Gastrocnemius medialis (tissue), 4 donors: ENCODE measurements at regions not wholly inside any gene's neighbourhood (a gene's known extent, or its start where the extent isn't known, plus 50 kb on each side); places are given as distances from the start of the nearest gene placed in this dataset.

ENCODE experiments used
- ATAC-seq, 2 donors: fragments of 150-250 bp; one replicate each; pipeline ENCODE4 v1.9.1; 2016
- DNase-seq, 2 donors: peaks; one replicate each; pipeline ENCODE4 v3.0.0-alpha.2; 2019
- H3K27ac ChIP-seq, 4 donors: fragments of 200-600 bp; sonication (generic); 1 replicate in 1 of 4; 2 replicates in 3 of 4; pipeline ENCODE4 v1.5.1; 2016 to 2018; ENCODE audit warnings: mild to moderate bottlenecking in 2 of 4, moderate library complexity in 1 of 4
- H3K27me3 ChIP-seq, 3 donors: fragments of 200-600 bp; sonication (generic) in 2 of 3; 1 replicate in 1 of 3; 2 replicates in 2 of 3; pipeline versions ENCODE4 v1.5.1 to v1.6.0; 2016 to 2019; ENCODE audit warnings: mild to moderate bottlenecking in 1 of 3, moderate library complexity in 1 of 3
- H3K36me3 ChIP-seq, 2 donors: fragments of 200-600 bp; sonication (generic) in 1 of 2; one replicate each; pipeline ENCODE4 v1.5.1; 2017 to 2018
- H3K4me1 ChIP-seq, 2 donors: fragments of 200-600 bp; sonication (generic) in 1 of 2; one replicate each; pipeline ENCODE4 v1.5.1; 2016 to 2017; ENCODE audit warnings: mild to moderate bottlenecking in 2 of 2
- H3K4me3 ChIP-seq, 4 donors: fragments of 200-600 bp; sonication (generic) in 3 of 4; 1 replicate in 1 of 4; 2 replicates in 3 of 4; pipeline ENCODE4 v1.5.1; 2016 to 2019; ENCODE audit warnings: mild to moderate bottlenecking in 2 of 4
- H3K9me3 ChIP-seq, 3 donors: fragments of 200-600 bp; sonication (generic) in 2 of 3; 1 replicate in 1 of 3; 2 replicates in 2 of 3; pipeline ENCODE4 v1.5.1; 2016 to 2019
- POLR2A ChIP-seq, 2 donors: fragments of 450-650 bp; IDR thresholded peaks; one replicate each; pipeline ENCODE4 v1.6.1; 2017; ENCODE audit warnings: antibody characterized with exemption in 2 of 2, mild to moderate bottlenecking in 2 of 2, moderate library complexity in 2 of 2
- in situ Hi-C, 4 donors: fragments of 200-750 bp; cut with MboI; loops; one replicate each; pipeline versions ENCODE4 v1.15.0 to v1.8.0; 2017; ENCODE audit warnings: low sequenced_read_pairs in 4 of 4
- intact Hi-C: fragments of 100-400 bp; cut with DNase I; formaldehyde crosslinking; loops from one replicate; pipeline ENCODE4 v1.15.1; 2023; ENCODE audit warnings: low total_unique reads
- TF ChIP-seq, protein P1 (sequence below), 5 experiments: fragments of 450-650 bp in 3 of 5; fragments of 200-600 bp in 2 of 5; sonication (generic) in 2 of 5; IDR thresholded peaks in 4 of 5; conservative IDR thresholded peaks in 1 of 5; 1 replicate in 4 of 5; 2 replicates in 1 of 5; pipeline ENCODE4 v1.5.1; 2016 to 2019; ENCODE audit warnings: antibody characterized with exemption in 5 of 5, mild to moderate bottlenecking in 3 of 5, moderate library complexity in 3 of 5

DNA sequence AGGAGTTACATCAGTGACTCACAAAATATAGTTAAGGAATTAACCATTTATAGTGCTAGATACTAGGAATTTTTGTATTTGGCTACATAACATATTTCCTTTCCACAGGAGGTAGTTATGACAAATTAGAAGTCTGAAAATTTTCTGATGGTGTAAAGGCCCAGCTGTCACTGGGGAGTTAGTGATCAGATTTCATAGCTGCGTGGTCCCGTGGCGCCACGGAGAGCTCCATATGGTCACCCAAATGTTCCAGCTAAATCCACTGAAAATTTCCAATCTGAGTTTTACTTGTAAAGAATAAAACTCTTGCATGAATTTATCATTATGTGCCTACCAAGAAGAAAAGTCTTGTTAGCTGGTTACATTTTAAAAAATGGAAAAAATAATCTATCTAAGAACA is 368.9 kb upstream of the PLSCR5 start:
- in situ Hi-C loops = no loop called here
- ATAC-seq = no peak
- Histone ChIP-seq H3K36me3 (no peaks in the 10 kb centered on the region), H3K9me3 (no peaks in the 10 kb centered on the region), H3K27me3 (no peaks in the 10 kb centered on the region), H3K27ac (no peak overlapping the region), H3K4me1 (no peaks in the 10 kb centered on the region), H3K4me3 (no peak overlapping the region)
- TF ChIP-seq POLR2A (IDR thresholded peaks at IDR 0.05) = no peak
- TF ChIP-seq, protein P1, sequence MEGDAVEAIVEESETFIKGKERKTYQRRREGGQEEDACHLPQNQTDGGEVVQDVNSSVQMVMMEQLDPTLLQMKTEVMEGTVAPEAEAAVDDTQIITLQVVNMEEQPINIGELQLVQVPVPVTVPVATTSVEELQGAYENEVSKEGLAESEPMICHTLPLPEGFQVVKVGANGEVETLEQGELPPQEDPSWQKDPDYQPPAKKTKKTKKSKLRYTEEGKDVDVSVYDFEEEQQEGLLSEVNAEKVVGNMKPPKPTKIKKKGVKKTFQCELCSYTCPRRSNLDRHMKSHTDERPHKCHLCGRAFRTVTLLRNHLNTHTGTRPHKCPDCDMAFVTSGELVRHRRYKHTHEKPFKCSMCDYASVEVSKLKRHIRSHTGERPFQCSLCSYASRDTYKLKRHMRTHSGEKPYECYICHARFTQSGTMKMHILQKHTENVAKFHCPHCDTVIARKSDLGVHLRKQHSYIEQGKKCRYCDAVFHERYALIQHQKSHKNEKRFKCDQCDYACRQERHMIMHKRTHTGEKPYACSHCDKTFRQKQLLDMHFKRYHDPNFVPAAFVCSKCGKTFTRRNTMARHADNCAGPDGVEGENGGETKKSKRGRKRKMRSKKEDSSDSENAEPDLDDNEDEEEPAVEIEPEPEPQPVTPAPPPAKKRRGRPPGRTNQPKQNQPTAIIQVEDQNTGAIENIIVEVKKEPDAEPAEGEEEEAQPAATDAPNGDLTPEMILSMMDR (IDR thresholded peaks at IDR 0.05 in 4 of 5, conservative IDR thresholded peaks at IDR 0.05 in 1 of 5) = no peak
- no peak for DNase-seq
- intact Hi-C loops = no loop called here

DNA sequence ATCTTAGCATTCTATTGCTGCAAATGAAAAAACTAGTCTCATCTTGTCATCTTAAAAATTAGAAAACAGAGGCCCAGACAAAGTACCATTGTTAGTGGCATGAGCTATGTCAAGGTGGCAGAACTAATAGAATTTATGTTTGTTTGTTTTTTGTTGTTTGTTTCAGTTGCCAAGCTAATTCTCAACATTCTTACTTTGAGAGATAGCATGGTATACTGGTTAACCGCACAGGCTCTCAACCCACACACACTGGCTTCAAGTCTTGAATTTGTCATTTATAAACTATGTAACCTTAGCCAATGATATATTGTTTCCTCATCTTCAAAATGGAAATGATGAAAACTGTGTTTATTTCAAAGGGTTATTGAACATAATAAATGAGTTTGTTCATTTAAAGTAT is 367.6 kb upstream of the PLSCR5 start:
- no peak for ATAC-seq
- intact Hi-C loops (no loop called here), in situ Hi-C loops (no loop called here)
- H3K27me3 ChIP-seq = no peaks in the 10 kb centered on the region
- H3K4me1 ChIP-seq = no peaks in the 10 kb centered on the region
- H3K4me3 ChIP-seq = no peak overlapping the region
- no peaks in the 10 kb centered on the region for H3K36me3 ChIP-seq
- no peak for DNase-seq
- no peak overlapping the region for H3K27ac ChIP-seq
- no peaks in the 10 kb centered on the region for H3K9me3 ChIP-seq
- no peak for TF ChIP-seq POLR2A (IDR thresholded peaks at IDR 0.05)
- TF ChIP-seq, protein P1 (IDR thresholded peaks at IDR 0.05 in 4 of 5, conservative IDR thresholded peaks at IDR 0.05 in 1 of 5) = no peak

DNA sequence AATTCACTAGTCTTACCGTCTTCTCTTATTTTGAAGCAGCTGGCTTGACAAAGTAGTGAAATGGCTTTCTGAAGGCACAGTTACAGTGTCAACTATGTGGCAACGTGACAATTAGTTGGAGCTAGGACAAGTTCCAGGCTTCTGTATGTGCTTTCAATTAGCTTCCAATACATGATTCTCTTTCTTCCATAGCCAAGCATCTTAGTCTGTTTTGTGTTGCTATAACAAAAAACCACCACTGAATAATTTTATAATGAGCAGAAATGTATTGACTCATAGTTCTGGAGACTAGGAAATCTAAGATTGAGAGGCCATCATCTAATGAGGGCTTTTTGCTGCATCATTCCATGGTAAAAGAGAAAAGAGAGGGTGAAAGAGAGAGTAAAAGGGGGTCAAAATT is 365.1 kb upstream of the PLSCR5 start:
- no peak for ATAC-seq
- in situ Hi-C loops (no loop called here), intact Hi-C loops (no loop called here)
- no peaks in the 10 kb centered on the region for H3K9me3 ChIP-seq
- no peaks in the 10 kb centered on the region for H3K27me3 ChIP-seq
- H3K4me1 ChIP-seq = no peaks in the 10 kb centered on the region
- no peak for TF ChIP-seq POLR2A (IDR thresholded peaks at IDR 0.05)
- TF ChIP-seq, protein P1 (IDR thresholded peaks at IDR 0.05 in 4 of 5, conservative IDR thresholded peaks at IDR 0.05 in 1 of 5) = no peak
- H3K27ac ChIP-seq = no peak overlapping the region
- H3K4me3 ChIP-seq = no peak overlapping the region
- no peaks in the 10 kb centered on the region for H3K36me3 ChIP-seq
- no peak for DNase-seq

DNA sequence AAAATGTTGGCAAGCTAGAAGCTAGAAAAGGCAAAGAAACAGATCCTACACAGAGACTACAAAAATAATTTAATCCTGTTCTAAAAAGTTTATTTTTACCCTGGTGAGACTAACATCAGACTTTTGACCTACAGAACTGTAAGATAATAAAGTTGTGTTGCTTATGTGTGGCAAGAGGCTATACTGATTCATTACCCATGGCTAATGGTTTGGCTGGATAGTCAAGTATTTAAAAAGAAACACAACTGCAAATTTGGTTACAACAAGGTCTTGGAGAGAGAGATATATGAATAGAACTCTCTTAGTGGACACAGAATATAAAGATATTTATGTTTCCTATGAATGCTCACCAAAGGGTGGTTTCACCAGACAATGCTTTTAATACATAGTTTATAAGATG is 364.2 kb upstream of the PLSCR5 start:
- no peak overlapping the region for H3K4me3 ChIP-seq
- DNase-seq (no peak), ATAC-seq (no peak)
- TF ChIP-seq, protein P1 (IDR thresholded peaks at IDR 0.05 in 4 of 5, conservative IDR thresholded peaks at IDR 0.05 in 1 of 5) = no peak
- no peak for TF ChIP-seq POLR2A (IDR thresholded peaks at IDR 0.05)
- intact Hi-C loops (no loop called here), in situ Hi-C loops (no loop called here)
- H3K27me3 ChIP-seq = no peaks in the 10 kb centered on the region
- no peaks in the 10 kb centered on the region for H3K4me1 ChIP-seq
- H3K27ac ChIP-seq = no peak overlapping the region
- no peaks in the 10 kb centered on the region for H3K36me3 ChIP-seq
- no peaks in the 10 kb centered on the region for H3K9me3 ChIP-seq

DNA sequence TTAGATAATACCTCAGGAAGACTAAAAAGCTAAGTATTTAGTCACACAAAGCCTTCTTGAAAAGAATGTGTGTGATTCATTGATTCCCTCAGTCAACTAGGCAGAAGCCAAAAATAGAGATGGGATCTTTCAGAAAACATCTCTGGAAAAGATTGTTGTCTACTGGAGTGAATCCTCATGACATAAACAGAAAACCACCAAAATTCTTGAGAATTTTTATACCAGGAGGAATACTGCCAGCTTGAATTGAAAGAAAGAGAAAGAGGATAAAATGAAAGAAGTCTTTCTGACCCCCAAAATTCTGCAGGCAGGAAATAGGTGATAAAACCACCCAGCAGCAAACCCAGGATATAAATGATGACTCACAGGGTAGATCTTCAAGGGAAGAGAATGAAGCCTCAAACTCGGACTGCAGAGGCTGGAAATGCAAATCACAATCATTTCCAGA is 363.1 kb upstream of the PLSCR5 start:
- ATAC-seq = no peak
- in situ Hi-C loops (no loop called here), intact Hi-C loops (no loop called here)

More for the DNA sequence above, 363.1 kb upstream of the PLSCR5 start:
- TF ChIP-seq, protein P1 (IDR thresholded peaks at IDR 0.05 in 4 of 5, conservative IDR thresholded peaks at IDR 0.05 in 1 of 5) = no peak
- no peaks in the 10 kb centered on the region for H3K36me3 ChIP-seq
- no peak overlapping the region for H3K27ac ChIP-seq
- no peaks in the 10 kb centered on the region for H3K4me1 ChIP-seq
- H3K4me3 ChIP-seq = no peak overlapping the region
- H3K27me3 ChIP-seq = no peaks in the 10 kb centered on the region
- no peaks in the 10 kb centered on the region for H3K9me3 ChIP-seq
- DNase-seq = no peak
